H1 (cell line): ENCODE measurements at regions not wholly inside any gene's neighbourhood (a gene's known extent, or its start where the extent isn't known, plus 50 kb on each side); places are given as distances from the start of the nearest gene placed in this dataset.

Experiments used
- MAFK ChIP-seq: IDR thresholded peaks from 2 replicates; pipeline ENCODE4 v1.6.1; 2012; ENCODE audit warnings: low read depth, mild to moderate bottlenecking, improper control_type of control experiment, low read length
- NRF1 ChIP-seq: IDR thresholded peaks from 2 replicates; pipeline ENCODE4 v1.6.1; 2011; ENCODE audit warnings: mild to moderate bottlenecking, low read depth, low read length, improper control_type of control experiment
- POLR2A ChIP-seq, 2 experiments: IDR thresholded peaks; 1 replicate in 1 of 2; 2 replicates in 1 of 2; pipeline ENCODE4 v1.6.1; 2011; ENCODE audit warnings: low read depth in 2 of 2, low read length in 2 of 2, mild to moderate bottlenecking in 2 of 2; ENCODE audit errors: control extremely low read depth in 1 of 2
- TF ChIP-seq, protein P1 (sequence below): IDR thresholded peaks from 2 replicates; pipeline ENCODE4 v1.6.1; 2011; ENCODE audit warnings: low read depth, mild to moderate bottlenecking, low read length; ENCODE audit not compliant: insufficient read depth

DNA sequence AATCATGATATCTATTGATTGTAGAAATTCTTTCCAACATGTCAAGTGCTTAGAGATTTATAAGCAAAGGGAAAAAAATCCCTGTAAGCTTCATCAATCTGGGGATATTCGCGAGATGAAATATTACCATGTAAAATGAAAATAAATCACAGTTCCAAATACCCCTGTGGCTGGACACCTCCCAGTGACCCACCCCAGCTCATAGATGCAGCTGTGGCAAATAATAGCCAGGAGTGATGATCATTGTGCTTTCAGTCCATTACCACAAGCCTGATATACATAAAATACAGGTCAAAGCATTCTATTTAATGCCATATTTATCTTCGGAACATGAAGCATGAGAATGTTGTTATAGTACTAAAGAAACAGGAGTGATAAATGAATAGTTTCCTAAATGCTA is 274.9 kb upstream of the LRRC7 start:
- TF ChIP-seq, protein P1, sequence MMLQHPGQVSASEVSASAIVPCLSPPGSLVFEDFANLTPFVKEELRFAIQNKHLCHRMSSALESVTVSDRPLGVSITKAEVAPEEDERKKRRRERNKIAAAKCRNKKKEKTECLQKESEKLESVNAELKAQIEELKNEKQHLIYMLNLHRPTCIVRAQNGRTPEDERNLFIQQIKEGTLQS, result no peak
- no peak for TF ChIP-seq POLR2A (IDR thresholded peaks at IDR 0.05; ENCODE audit: control extremely low read depth in 1 of 2, low read depth in 2 of 2, low read length in 2 of 2)
- TF ChIP-seq NRF1, result no peak
- no peak for TF ChIP-seq MAFK
